ENCODE measurements at regions not wholly inside any gene's neighbourhood (a gene's known extent, or its start where the extent isn't known, plus 50 kb on each side); places are given as distances from the start of the nearest gene placed in this dataset.

- TF ChIP-seq, protein P1, sequence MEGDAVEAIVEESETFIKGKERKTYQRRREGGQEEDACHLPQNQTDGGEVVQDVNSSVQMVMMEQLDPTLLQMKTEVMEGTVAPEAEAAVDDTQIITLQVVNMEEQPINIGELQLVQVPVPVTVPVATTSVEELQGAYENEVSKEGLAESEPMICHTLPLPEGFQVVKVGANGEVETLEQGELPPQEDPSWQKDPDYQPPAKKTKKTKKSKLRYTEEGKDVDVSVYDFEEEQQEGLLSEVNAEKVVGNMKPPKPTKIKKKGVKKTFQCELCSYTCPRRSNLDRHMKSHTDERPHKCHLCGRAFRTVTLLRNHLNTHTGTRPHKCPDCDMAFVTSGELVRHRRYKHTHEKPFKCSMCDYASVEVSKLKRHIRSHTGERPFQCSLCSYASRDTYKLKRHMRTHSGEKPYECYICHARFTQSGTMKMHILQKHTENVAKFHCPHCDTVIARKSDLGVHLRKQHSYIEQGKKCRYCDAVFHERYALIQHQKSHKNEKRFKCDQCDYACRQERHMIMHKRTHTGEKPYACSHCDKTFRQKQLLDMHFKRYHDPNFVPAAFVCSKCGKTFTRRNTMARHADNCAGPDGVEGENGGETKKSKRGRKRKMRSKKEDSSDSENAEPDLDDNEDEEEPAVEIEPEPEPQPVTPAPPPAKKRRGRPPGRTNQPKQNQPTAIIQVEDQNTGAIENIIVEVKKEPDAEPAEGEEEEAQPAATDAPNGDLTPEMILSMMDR (IDR thresholded peaks at IDR 0.05; ENCODE audit: borderline replicate concordance) = no peak
- Histone ChIP-seq H3K9me3 (replicated peaks) (no peaks in the 10 kb centered on the region), H3K36me3 (no peaks in the 10 kb centered on the region), H3K4me3 (no peak overlapping the region), H3K4me1 (no peaks in the 10 kb centered on the region), H3K27ac (replicated peaks) (no peak overlapping the region), H3K27me3 (ENCODE audit: low read depth) (no peaks in the 10 kb centered on the region)
- no peak for DNase-seq
- intact Hi-C loops (cut with micrococcal nuclease) = no loop called here
These were observed 732.2 kb downstream of the HDGFL1 start for GRCh38 chr6:23301556-23301955.

- TF ChIP-seq, protein P1 (IDR thresholded peaks at IDR 0.05; ENCODE audit: borderline replicate concordance) = no peak
- intact Hi-C loops (cut with micrococcal nuclease) = no loop called here
- Histone ChIP-seq H3K36me3 (no peaks in the 10 kb centered on the region), H3K27me3 (ENCODE audit: low read depth) (no peaks in the 10 kb centered on the region), H3K27ac (replicated peaks) (no peak overlapping the region), H3K4me3 (no peak overlapping the region), H3K9me3 (replicated peaks) (no peaks in the 10 kb centered on the region), H3K4me1 (no peaks in the 10 kb centered on the region)
- DNase-seq = no peak
These were observed 733.1 kb downstream of the HDGFL1 start for GRCh38 chr6:23302514-23302913.

DNA sequence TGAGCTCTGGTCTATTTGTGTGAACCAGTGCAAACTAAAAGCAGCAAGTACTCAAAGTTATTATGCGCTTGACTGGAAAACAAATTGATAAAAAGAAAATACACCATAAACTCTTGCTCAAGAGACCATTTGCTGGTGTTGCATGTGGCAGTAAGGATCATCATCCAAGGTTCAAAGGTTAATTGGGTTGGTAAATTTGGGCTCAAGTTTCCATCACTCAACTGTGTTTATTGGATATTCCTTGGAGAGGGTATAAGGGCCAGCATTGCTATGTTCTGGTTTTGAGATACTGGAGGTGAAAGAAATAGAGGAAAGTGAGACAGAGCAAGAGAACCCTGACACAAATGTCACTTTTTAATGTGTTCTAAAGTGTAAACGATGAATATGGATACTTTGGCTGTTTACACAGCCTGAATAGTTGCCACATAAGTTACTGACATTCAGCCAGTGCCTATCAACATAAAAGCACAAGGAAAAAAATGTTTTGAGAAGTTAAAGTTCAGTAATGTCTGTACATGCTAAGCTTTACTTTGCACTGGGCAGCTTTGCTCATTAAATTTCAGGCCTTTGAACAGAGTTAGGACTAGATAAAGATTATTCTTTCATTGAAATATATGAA lies 736.1 kb downstream of the HDGFL1 start:
- Histone ChIP-seq H3K36me3 (no peaks in the 10 kb centered on the region), H3K4me3 (no peak overlapping the region), H3K27ac (replicated peaks) (no peak overlapping the region), H3K27me3 (ENCODE audit: low read depth) (no peaks in the 10 kb centered on the region), H3K4me1 (no peaks in the 10 kb centered on the region), H3K9me3 (replicated peaks) (no peaks in the 10 kb centered on the region)
- intact Hi-C loops (cut with micrococcal nuclease) = no loop called here
- TF ChIP-seq, protein P1 (IDR thresholded peaks at IDR 0.05; ENCODE audit: borderline replicate concordance) = no peak
- DNase-seq = no peak

DNA sequence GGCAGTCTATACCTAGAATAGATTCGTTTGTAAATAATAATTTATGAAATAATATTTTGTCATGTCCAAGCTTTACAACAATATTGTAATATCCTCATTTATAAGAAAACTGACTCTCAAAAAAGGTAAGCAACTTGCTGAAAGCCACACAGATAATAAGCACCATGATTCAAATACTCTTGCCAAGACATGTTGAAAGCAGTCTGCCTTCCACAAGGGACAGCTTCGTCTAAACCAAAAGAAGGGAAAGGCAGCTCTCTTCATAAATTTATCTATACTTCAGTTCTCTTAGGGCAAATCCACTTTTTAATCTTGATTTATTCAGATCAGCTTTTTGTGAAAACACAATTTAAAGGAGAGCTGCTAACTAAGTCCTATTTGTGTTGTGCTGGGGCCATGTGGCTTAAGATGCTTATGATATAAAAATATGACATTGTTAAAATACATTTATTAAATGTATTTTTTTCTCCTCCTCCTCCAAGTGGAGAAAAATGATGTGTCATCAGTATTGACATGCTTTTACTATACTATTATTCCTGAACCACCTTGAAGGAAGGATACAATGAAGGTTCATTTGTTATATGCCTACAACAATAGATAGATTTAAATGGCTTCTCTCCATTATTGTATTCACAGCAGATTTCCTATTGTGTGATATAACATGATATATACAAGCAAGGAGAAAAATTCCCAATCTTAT lies 737.0 kb downstream of the HDGFL1 start:
- no peaks in the 10 kb centered on the region for H3K4me1 ChIP-seq
- intact Hi-C loops (cut with micrococcal nuclease) = no loop called here
- no peak overlapping the region for H3K27ac ChIP-seq (replicated peaks)
- H3K36me3 ChIP-seq = no peaks in the 10 kb centered on the region
- no peak for DNase-seq
- no peak overlapping the region for H3K4me3 ChIP-seq
- H3K9me3 ChIP-seq (replicated peaks) = no peaks in the 10 kb centered on the region
- no peaks in the 10 kb centered on the region for H3K27me3 ChIP-seq (ENCODE audit: low read depth)
- TF ChIP-seq, protein P1 (IDR thresholded peaks at IDR 0.05; ENCODE audit: borderline replicate concordance) = no peak

DNA sequence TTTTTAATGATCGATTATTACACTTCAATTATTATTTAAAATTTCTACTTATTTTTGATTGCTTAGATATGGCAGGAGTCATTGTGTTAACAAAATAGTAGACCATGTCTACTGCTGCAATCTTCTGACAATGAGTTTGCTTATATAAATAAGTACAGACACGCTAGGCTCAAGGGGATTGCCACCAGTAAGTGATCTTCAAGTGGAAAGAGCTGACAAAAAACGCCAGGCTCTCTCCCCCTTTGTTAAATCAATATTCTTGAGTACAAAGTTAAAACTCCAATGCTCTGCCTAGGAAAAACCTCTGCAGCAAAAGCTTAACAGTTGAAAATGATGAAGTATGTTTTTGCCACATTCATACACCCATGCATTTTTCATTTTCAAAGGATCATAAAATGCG lies 738.1 kb downstream of the HDGFL1 start:
- no peak for DNase-seq
- Histone ChIP-seq H3K36me3 (no peaks in the 10 kb centered on the region), H3K4me3 (no peak overlapping the region), H3K27ac (replicated peaks) (no peak overlapping the region), H3K4me1 (no peaks in the 10 kb centered on the region), H3K27me3 (ENCODE audit: low read depth) (no peaks in the 10 kb centered on the region), H3K9me3 (replicated peaks) (no peaks in the 10 kb centered on the region)
- TF ChIP-seq, protein P1 (IDR thresholded peaks at IDR 0.05; ENCODE audit: borderline replicate concordance) = no peak
- intact Hi-C loops (cut with micrococcal nuclease) = no loop called here

All from left ventricle myocardium inferior (tissue), 1 donor.